ENCODE measurements at regions not wholly inside any gene's neighbourhood (a gene's known extent, or its start where the extent isn't known, plus 50 kb on each side); places are given as distances from the start of the nearest gene placed in this dataset.

- Histone ChIP-seq H3K4me2 (no peak overlapping the region), H2AFZ (replicated peaks) (no peak overlapping the region), H3K79me2 (ENCODE audit: low read depth) (no peaks in the 10 kb centered on the region), H3K9me3 (ENCODE audit: low read depth) (no peaks in the 10 kb centered on the region), H3K27me3 (no peaks in the 10 kb centered on the region), H4K20me1 (ENCODE audit: low read depth) (no peaks in the 10 kb centered on the region), H3K27ac (no peak overlapping the region), H3K36me3 (no peaks in the 10 kb centered on the region), H3F3A (ENCODE audit: low read depth) (no peaks in the 10 kb centered on the region), H3K9ac (no peak overlapping the region), H3K4me3 (no peak overlapping the region), H3K4me1 (no peaks in the 10 kb centered on the region)
- DNase-seq (ENCODE audit: low spot score) = no peak
- Mint-ChIP-seq H3K9me3 (no peaks in the 10 kb centered on the region), H3K4me3 (no peak overlapping the region), H3K4me1 (no peaks in the 10 kb centered on the region), H3K36me3 (no peaks in the 10 kb centered on the region), H3K27ac (no peak overlapping the region), H3K27me3 (ENCODE audit: insufficient read depth, low read depth) (no peaks in the 10 kb centered on the region)
- TF ChIP-seq CTCF (IDR thresholded peaks at IDR 0.05) (no peak), EZH2phosphoT487 (IDR thresholded peaks at IDR 0.05) (no peak), EZH2 (IDR thresholded peaks at IDR 0.05) (no peak)
Observed at GRCh38 chr7:114104035-114104434, 185.2 kb upstream of the PPP1R3A start.

GRCh38 chr7:114102996-114103395 is 184.2 kb upstream of the PPP1R3A start:
- H3K9ac ChIP-seq = no peak overlapping the region
- Mint-ChIP-seq H3K4me1 (no peaks in the 10 kb centered on the region), H3K27ac (no peak overlapping the region), H3K4me3 (no peak overlapping the region), H3K9me3 (peaks cover under 1% of the 10 kb centered on the region), H3K36me3 (no peaks in the 10 kb centered on the region), H3K27me3 (ENCODE audit: insufficient read depth, low read depth) (no peaks in the 10 kb centered on the region)
- H3F3A ChIP-seq (ENCODE audit: low read depth) = no peaks in the 10 kb centered on the region
- no peak overlapping the region for H2AFZ ChIP-seq (replicated peaks)
- no peaks in the 10 kb centered on the region for H3K79me2 ChIP-seq (ENCODE audit: low read depth)
- TF ChIP-seq CTCF (IDR thresholded peaks at IDR 0.05) (no peak), EZH2phosphoT487 (IDR thresholded peaks at IDR 0.05) (no peak), EZH2 (IDR thresholded peaks at IDR 0.05) (no peak)
- DNase-seq (ENCODE audit: low spot score) = peak; percentile 21
- no peaks in the 10 kb centered on the region for H3K27me3 ChIP-seq
- H3K36me3 ChIP-seq = no peaks in the 10 kb centered on the region
- no peak overlapping the region for H3K4me3 ChIP-seq
- H3K27ac ChIP-seq = no peak overlapping the region
- no peak overlapping the region for H3K4me2 ChIP-seq
- H3K4me1 ChIP-seq = no peaks in the 10 kb centered on the region
- H3K9me3 ChIP-seq (ENCODE audit: low read depth) = no peaks in the 10 kb centered on the region
- no peaks in the 10 kb centered on the region for H4K20me1 ChIP-seq (ENCODE audit: low read depth)

GRCh38 chr7:114102131-114102530 is 183.3 kb upstream of the PPP1R3A start:
- H3K27ac Mint-ChIP-seq = no peak overlapping the region
- H3F3A ChIP-seq (ENCODE audit: low read depth) = no peaks in the 10 kb centered on the region
- H3K27ac ChIP-seq = no peak overlapping the region
- H3K27me3 Mint-ChIP-seq (ENCODE audit: insufficient read depth, low read depth) = no peaks in the 10 kb centered on the region
- no peak overlapping the region for H3K9ac ChIP-seq
- peaks cover 3% of the 10 kb centered on the region for H3K9me3 Mint-ChIP-seq
- no peaks in the 10 kb centered on the region for H3K79me2 ChIP-seq (ENCODE audit: low read depth)
- H3K4me2 ChIP-seq = no peak overlapping the region
- H3K4me1 ChIP-seq = no peaks in the 10 kb centered on the region
- H3K4me1 Mint-ChIP-seq = no peaks in the 10 kb centered on the region
- no peak for DNase-seq (ENCODE audit: low spot score)
- H2AFZ ChIP-seq (replicated peaks) = no peak overlapping the region
- no peak for TF ChIP-seq CTCF (IDR thresholded peaks at IDR 0.05)
- no peak for TF ChIP-seq EZH2 (IDR thresholded peaks at IDR 0.05)
- TF ChIP-seq EZH2phosphoT487 (IDR thresholded peaks at IDR 0.05) = no peak
- H3K4me3 Mint-ChIP-seq = no peak overlapping the region
- no peaks in the 10 kb centered on the region for H3K9me3 ChIP-seq (ENCODE audit: low read depth)
- H3K36me3 Mint-ChIP-seq = no peaks in the 10 kb centered on the region
- no peaks in the 10 kb centered on the region for H4K20me1 ChIP-seq (ENCODE audit: low read depth)
- H3K4me3 ChIP-seq = no peak overlapping the region
- H3K36me3 ChIP-seq = no peaks in the 10 kb centered on the region
- H3K27me3 ChIP-seq = no peaks in the 10 kb centered on the region

- H3K4me2 ChIP-seq = no peak overlapping the region
- Mint-ChIP-seq H3K36me3 (no peaks in the 10 kb centered on the region), H3K4me1 (no peaks in the 10 kb centered on the region), H3K27ac (no peak overlapping the region), H3K9me3 (peaks cover 3% of the 10 kb centered on the region), H3K4me3 (no peak overlapping the region), H3K27me3 (ENCODE audit: insufficient read depth, low read depth) (no peaks in the 10 kb centered on the region)
- H3K4me3 ChIP-seq = no peak overlapping the region
- H3F3A ChIP-seq (ENCODE audit: low read depth) = no peaks in the 10 kb centered on the region
- H2AFZ ChIP-seq (replicated peaks) = no peak overlapping the region
- no peaks in the 10 kb centered on the region for H3K79me2 ChIP-seq (ENCODE audit: low read depth)
- H4K20me1 ChIP-seq (ENCODE audit: low read depth) = no peaks in the 10 kb centered on the region
- DNase-seq (ENCODE audit: low spot score) = no peak
- H3K36me3 ChIP-seq = no peaks in the 10 kb centered on the region
- no peaks in the 10 kb centered on the region for H3K27me3 ChIP-seq
- H3K9ac ChIP-seq = no peak overlapping the region
- TF ChIP-seq EZH2phosphoT487 (IDR thresholded peaks at IDR 0.05) (no peak), CTCF (IDR thresholded peaks at IDR 0.05) (no peak), EZH2 (IDR thresholded peaks at IDR 0.05) (no peak)
- H3K9me3 ChIP-seq (ENCODE audit: low read depth) = no peaks in the 10 kb centered on the region
- no peaks in the 10 kb centered on the region for H3K4me1 ChIP-seq
- H3K27ac ChIP-seq = no peak overlapping the region
Observed at GRCh38 chr7:114100810-114101209, 182.0 kb upstream of the PPP1R3A start.

Data from neural progenitor cell (in vitro differentiated cells).